CD4-positive, alpha-beta T cell treated with Interferon alpha-2 for 1 hour (primary cell): ENCODE measurements at regions not wholly inside any gene's neighbourhood (a gene's known extent, or its start where the extent isn't known, plus 50 kb on each side); places are given as distances from the start of the nearest gene placed in this dataset.
"Not testable (repeated sequence)": the region's sequence is repeated elsewhere in the genome, so short reads cannot be mapped to it uniquely, and the experiment has no call there.

Experiments
- DNase-seq, 2 donors: peaks; one replicate each; pipeline ENCODE4 v3.0.0-alpha.2; 2020 to 2022

DNA sequence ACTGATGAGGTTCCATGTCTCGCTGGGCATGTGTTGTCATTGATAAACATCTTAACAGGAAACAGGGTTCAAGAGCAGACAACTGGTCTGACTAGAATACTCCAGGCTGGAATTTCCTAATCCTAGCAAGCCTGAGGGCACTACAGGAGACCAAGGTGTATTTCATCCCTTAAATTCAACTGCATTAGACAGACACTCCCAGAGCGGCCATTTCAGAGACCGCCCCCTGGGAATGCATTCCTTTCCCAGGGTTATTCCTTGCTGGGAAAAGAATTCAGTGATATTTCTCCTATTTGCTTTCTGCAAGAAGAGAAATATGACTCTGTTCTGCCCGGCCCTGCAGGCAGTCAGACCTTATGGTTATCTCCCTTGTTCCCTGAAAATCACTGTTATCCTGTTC is 383.1 kb upstream of the MBL2 start:
- DNase-seq: not testable (repeated sequence)

GRCh38 chr10:53153831-53154230 is 381.2 kb upstream of the MBL2 start:
- DNase-seq: no peak

GRCh38 chr10:53140506-53140905 is 367.9 kb upstream of the MBL2 start:
- no peak for DNase-seq

DNA sequence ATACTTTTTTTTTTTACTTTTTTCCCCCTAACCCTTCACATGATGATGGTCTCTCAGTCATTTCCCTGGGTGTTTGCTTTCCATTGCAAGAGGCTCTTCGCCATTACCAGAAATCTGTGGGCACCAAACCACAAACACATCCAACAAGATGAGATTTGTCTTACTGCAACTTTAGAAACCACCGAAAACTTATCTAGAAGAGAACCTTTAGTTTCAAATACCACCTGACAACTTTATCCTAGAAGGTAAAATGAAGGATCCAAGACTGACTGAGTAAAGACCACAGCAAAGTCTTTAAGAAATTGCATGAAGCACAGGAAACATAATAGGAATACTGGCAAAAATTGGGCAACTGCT is 363.3 kb upstream of the MBL2 start:
- no peak for DNase-seq

- no peak for DNase-seq
Observed at GRCh38 chr10:53135213-53135896, 362.8 kb upstream of the MBL2 start.

GRCh38 chr10:53134050-53134449 is 361.5 kb upstream of the MBL2 start:
- no peak for DNase-seq

GRCh38 chr10:53130337-53130736 is 357.8 kb upstream of the MBL2 start:
- DNase-seq: no peak

- DNase-seq: no peak
Observed at GRCh38 chr10:53127686-53128085, 355.1 kb upstream of the MBL2 start.

DNA sequence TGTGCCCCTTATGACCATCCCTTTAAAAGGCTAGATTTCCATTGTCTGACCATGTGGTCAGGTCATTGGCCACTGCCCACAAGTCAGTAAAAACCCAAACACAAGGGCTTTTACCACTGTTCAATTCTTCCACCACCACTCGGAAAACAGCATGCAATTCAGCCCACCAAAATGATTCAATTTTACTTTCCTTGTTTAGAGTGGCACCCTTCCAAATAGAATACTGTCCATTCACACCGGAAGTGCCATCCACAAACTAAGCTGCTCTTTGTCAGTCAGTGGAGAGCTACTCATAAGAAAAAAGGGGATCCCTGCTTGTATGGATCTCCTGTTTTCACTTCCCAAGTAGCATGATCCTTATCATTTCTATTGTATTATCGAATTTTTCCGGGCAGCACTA is 350.7 kb upstream of the MBL2 start:
- DNase-seq: no peak

DNA sequence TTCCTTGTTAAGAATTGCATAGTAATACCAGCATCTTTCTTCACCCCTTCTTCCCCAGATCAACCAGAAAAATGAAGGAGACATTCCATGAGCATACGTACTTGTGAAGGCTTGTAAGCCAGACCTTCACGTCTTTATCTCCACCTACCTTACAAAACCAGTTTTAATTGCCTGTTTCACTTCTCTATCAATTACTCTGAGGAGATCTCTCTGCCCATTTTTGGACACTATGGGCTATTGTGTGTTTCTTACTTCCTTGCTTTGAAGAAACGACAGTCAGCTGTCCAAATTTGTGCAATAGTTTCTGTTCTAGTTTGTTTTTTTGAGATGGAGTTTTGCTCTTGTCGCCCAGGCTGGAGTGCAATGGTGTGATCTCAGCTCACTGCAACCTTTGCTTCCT is 349.7 kb upstream of the MBL2 start:
- DNase-seq: no peak

DNA sequence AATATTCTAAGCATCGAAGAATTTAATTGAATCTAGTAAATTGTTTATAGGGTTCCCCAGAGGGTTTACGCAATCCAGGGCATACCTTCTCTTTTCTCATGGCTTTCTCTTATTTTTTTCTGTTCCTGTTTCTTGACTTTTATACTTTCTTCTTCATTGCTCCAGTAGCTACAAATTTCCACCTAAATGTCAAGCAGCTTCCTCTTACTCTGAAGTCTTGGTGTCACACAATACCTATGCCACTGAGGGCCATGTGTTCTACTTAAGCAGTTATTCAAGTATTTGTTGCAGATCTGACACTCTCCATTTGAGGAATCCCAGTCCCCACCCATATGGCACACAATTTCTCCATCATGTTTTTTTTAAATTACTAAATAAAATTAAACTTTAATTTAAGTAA is 343.1 kb upstream of the MBL2 start:
- DNase-seq: no peak

- no peak for DNase-seq
Observed at GRCh38 chr10:53111529-53111928, 338.9 kb upstream of the MBL2 start.

GRCh38 chr10:53109320-53109719 is 336.7 kb upstream of the MBL2 start:
- no peak for DNase-seq

GRCh38 chr10:53108317-53108934 is 335.8 kb upstream of the MBL2 start:
- no peak for DNase-seq

GRCh38 chr10:53107711-53108110 is 335.1 kb upstream of the MBL2 start:
- no peak for DNase-seq

DNA sequence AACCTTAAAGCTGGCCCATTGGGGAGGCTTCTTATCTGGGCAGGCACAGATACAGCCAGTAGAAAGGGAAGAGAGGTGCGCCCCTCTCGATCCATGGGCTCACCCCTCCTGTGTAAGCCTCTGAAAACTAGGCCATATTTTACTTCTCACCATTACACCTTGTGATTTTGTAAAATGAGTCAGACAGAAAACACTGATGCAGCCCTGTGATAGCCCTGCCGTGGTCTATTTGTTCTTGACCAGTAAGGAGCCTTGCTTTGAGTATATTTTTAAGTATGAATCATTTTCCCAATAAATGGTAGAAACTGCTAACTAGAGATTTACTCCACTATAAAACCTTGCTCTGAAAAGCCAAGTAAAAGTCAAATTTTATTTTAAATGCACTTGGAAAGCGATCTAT is 329.8 kb upstream of the MBL2 start:
- DNase-seq: no peak

- DNase-seq: no peak
Observed at GRCh38 chr10:53093878-53094277, 321.3 kb upstream of the MBL2 start.

DNA sequence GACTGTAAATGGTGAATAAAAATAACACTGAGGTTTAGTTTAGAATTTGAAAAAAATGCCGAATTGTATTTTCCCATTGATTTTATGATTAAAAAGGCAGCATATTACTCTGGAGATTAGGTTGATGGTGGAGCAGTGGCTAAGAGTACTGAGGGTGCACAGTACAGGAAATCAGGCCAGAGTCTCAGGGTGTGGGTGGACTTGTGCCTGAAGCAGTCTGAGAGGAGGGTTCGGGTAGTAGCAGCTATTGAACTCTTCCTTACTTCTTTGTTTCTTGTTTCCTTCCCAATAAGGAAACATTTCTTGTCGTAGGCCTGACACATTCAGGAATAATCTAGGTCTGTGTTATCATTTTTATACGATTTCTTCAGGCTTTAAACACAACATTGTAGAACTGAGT is 319.0 kb upstream of the MBL2 start:
- no peak for DNase-seq

DNA sequence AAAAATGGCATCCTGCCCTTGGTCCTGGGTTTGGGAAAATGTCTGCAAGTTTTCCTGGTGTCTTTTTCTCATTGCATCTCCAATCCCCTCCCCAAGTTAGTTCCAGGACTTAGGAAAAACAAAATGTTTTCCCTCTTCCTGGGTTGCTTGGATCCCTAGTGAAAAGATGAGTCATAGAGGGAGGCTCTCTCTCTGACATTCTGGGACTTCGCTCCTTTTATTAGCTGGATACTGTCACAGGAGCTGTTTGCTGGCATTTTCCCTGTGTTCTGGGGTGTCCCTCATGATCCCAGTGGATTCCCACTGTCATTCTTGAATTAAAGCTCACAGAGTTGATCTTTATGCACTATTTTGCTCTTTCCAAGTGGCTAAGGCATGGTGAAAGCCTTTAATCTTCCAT is 316.4 kb upstream of the MBL2 start:
- DNase-seq: no peak

- DNase-seq: no peak
Observed at GRCh38 chr10:53079283-53079682, 306.7 kb upstream of the MBL2 start.

GRCh38 chr10:53076948-53077347 is 304.4 kb upstream of the MBL2 start:
- DNase-seq: no peak

DNA sequence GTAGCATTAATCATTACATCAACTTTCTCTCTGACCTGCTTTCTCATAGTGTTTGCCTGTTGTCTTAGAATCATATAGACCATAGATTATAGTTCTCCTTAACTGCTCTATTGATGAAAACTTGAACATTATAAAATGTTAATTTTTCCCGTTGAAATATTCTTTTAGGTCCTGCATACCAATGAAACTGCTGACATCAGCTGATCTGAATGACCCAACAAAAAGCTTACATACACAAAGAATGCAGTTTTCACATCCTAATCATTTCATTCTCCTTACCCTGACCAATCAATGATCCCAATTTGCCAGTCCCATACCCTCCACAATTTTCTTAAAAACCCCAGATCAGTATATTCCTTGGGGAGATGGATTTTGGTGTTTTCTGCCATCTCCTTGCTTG is 302.9 kb upstream of the MBL2 start:
- DNase-seq: no peak

GRCh38 chr10:53072144-53072543 is 299.6 kb upstream of the MBL2 start:
- no peak for DNase-seq

- no peak for DNase-seq
Observed at GRCh38 chr10:53071505-53072125, 299.0 kb upstream of the MBL2 start.

DNA sequence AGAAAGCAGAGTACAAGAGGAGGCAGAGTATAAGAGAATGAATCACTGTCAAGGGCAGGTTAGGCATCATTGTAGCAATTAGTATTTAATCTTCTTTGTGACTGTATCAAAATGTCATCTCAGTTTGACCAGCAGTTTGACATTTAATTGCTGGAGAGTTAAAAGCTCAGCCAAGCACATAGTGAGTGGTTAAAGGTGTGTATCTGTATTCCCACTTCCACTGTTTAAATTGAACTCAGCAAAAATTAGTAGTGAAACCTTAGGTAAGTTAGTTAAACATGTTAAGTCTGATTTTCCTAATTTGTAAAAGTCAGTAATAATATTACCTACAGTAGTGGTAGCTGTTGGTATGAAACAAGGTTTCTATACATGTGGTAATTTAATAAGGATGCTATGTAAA is 296.4 kb upstream of the MBL2 start:
- no peak for DNase-seq
